IMR-90 (cell line): ENCODE measurements at regions not wholly inside any gene's neighbourhood (a gene's known extent, or its start where the extent isn't known, plus 50 kb on each side); places are given as distances from the start of the nearest gene placed in this dataset.

Source experiments
- ATAC-seq: fragments of 200-7000 bp; cut with Tn5 transposase; 2 replicates; pipeline ENCODE4 v1.9.1; 2020; ENCODE audit warnings: low read depth, mild to moderate bottlenecking, moderate library complexity
- BruUV-seq: library from RNA; stranded (reverse); fragments of 400-500 nt; replicated peaks from 2 replicates; lab custom pipeline; 2021; lab: Mats Ljungman, UMichigan
- CTCF ChIA-PET: fragments of 300-600 bp; formaldehyde crosslinking; extraction: SDS; loops from one replicate; lab custom pipeline; 2021; ENCODE audit warnings: antibody characterized with exemption; lab: Yijun Ruan, JAX
- POLR2A ChIA-PET: fragments of 300-600 bp; sonication (Branson Sonifier 250); formaldehyde crosslinking; loops from one replicate; lab custom pipeline; 2022; ENCODE audit warnings: antibody characterized with exemption; ENCODE audit not compliant: unreplicated experiment; lab: Charles Lee
- DNase-seq: peaks from one replicate; pipeline ENCODE4 v3.0.0; 2013
- H2AFZ ChIP-seq: replicated peaks from 2 replicates; pipeline ENCODE3; 2013; ENCODE audit warnings: low read length, mild to moderate bottlenecking; ENCODE audit not compliant: poor library complexity
- H2AK5ac ChIP-seq: 2 replicates; pipeline ENCODE4 v1.6.1; 2013; ENCODE audit warnings: low read depth, low read length, inconsistent platforms
- H2AK9ac ChIP-seq: replicated peaks from 2 replicates; pipeline ENCODE3; 2013; ENCODE audit warnings: mild to moderate bottlenecking, low read depth, low read length, moderate library complexity; ENCODE audit not compliant: poor library complexity
- H2BK120ac ChIP-seq: 2 replicates; pipeline ENCODE4 v1.6.1; 2013; ENCODE audit warnings: low read depth, low read length, inconsistent platforms
- H2BK15ac ChIP-seq: 3 replicates; pipeline ENCODE4 v1.6.1; 2013; ENCODE audit warnings: low read depth, low read length, inconsistent platforms
- H2BK20ac ChIP-seq: 2 replicates; pipeline ENCODE4 v1.6.1; 2013; ENCODE audit warnings: low read depth, mild to moderate bottlenecking, inconsistent platforms, low read length, moderate library complexity
- H2BK5ac ChIP-seq: 2 replicates; pipeline ENCODE4 v1.6.1; 2013; ENCODE audit warnings: mild to moderate bottlenecking, low read depth, low read length, inconsistent platforms; ENCODE audit not compliant: poor library complexity, severe bottlenecking
- H3K14ac ChIP-seq: replicated peaks from 2 replicates; pipeline ENCODE4 v1.6.1; 2013; ENCODE audit warnings: low read depth, low read length, inconsistent platforms
- H3K18ac ChIP-seq: 2 replicates; pipeline ENCODE4 v1.6.1; 2013; ENCODE audit warnings: low read depth, low read length, control low read depth
- H3K23ac ChIP-seq: 2 replicates; pipeline ENCODE4 v1.6.1; 2013; ENCODE audit warnings: low read depth, low read length, inconsistent platforms
- H3K27ac ChIP-seq: 2 replicates; pipeline ENCODE4 v1.5.1; 2013; ENCODE audit warnings: mild to moderate bottlenecking, control low read depth, low read length; ENCODE audit not compliant: insufficient read depth
- H3K27me3 ChIP-seq: 2 replicates; pipeline ENCODE4 v1.6.1; 2013; ENCODE audit warnings: low read length; ENCODE audit not compliant: control insufficient read depth, insufficient read depth
- H3K36me3 ChIP-seq: 2 replicates; pipeline ENCODE4 v1.6.1; 2013; ENCODE audit warnings: low read length, mixed read lengths; ENCODE audit not compliant: control insufficient read depth, insufficient read depth
- H3K4ac ChIP-seq: 2 replicates; pipeline ENCODE4 v1.6.1; 2013; ENCODE audit warnings: low read depth, low read length, inconsistent platforms
- H3K4me1 ChIP-seq: 2 replicates; pipeline ENCODE4 v1.6.1; 2013; ENCODE audit warnings: low read length, mixed read lengths; ENCODE audit not compliant: control insufficient read depth, insufficient read depth
- H3K4me2 ChIP-seq: 2 replicates; pipeline ENCODE4 v1.6.1; 2013; ENCODE audit warnings: low read depth, mild to moderate bottlenecking, control low read depth, low read length, moderate library complexity
- H3K4me3 ChIP-seq: 2 replicates; pipeline ENCODE4 v1.5.1; 2013; ENCODE audit warnings: low read depth, mild to moderate bottlenecking, control low read depth, low read length, moderate library complexity; ENCODE audit not compliant: insufficient read depth
- H3K56ac ChIP-seq: 2 replicates; pipeline ENCODE4 v1.6.1; 2013; ENCODE audit warnings: low read length, inconsistent platforms; ENCODE audit not compliant: insufficient read depth; ENCODE audit errors: extremely low read depth
- H3K79me1 ChIP-seq, 2 experiments: 2 replicates each; pipeline ENCODE4 v1.6.1; 2013; ENCODE audit warnings: low read length in 2 of 2, inconsistent platforms in 1 of 2, low read depth in 1 of 2
- H3K9ac ChIP-seq: 2 replicates; pipeline ENCODE4 v1.6.1; 2013; ENCODE audit warnings: low read depth, low read length, control low read depth
- H3K9me1 ChIP-seq: 2 replicates; pipeline ENCODE4 v1.6.1; 2013; ENCODE audit warnings: low read length, inconsistent platforms; ENCODE audit not compliant: insufficient read depth
- H3K9me3 ChIP-seq: 2 replicates; pipeline ENCODE4 v1.6.1; 2013; ENCODE audit warnings: low read length; ENCODE audit not compliant: control insufficient read depth, insufficient read depth
- H4K20me1 ChIP-seq: 2 replicates; pipeline ENCODE4 v1.6.1; 2013; ENCODE audit warnings: low read length, inconsistent platforms; ENCODE audit not compliant: insufficient read depth
- H4K5ac ChIP-seq: 2 replicates; pipeline ENCODE4 v1.6.1; 2013; ENCODE audit warnings: mild to moderate bottlenecking, low read depth, low read length, control low read depth
- H4K8ac ChIP-seq, 2 experiments: 2 replicates each; pipeline ENCODE4 v1.6.1; 2013; ENCODE audit warnings: low read depth in 2 of 2, low read length in 2 of 2, control low read depth in 1 of 2, inconsistent platforms in 1 of 2
- H4K91ac ChIP-seq: 2 replicates; pipeline ENCODE4 v1.6.1; 2013; ENCODE audit warnings: low read depth, low read length, inconsistent platforms; ENCODE audit not compliant: insufficient read depth
- BHLHE40 ChIP-seq: fragments of 150-350 bp; IDR thresholded peaks from 2 replicates; pipeline ENCODE4 v1.6.1; 2016; ENCODE audit warnings: mild to moderate bottlenecking, low read depth, low read length
- CEBPB ChIP-seq: IDR thresholded peaks from 2 replicates; pipeline ENCODE4 v1.6.1; 2012; ENCODE audit warnings: low read depth, low read length, improper control_type of control experiment
- CHD1 ChIP-seq: IDR thresholded peaks from 2 replicates; pipeline ENCODE4 v1.6.1; 2012; ENCODE audit warnings: low read depth, low read length, improper control_type of control experiment
- CTCF ChIP-seq: conservative IDR thresholded peaks from 2 replicates; pipeline ENCODE4 v1.5.1; 2012; ENCODE audit warnings: mild to moderate bottlenecking, low read depth, low read length, improper control_type of control experiment
- ELK1 ChIP-seq: fragments of 150-350 bp; IDR thresholded peaks from 2 replicates; pipeline ENCODE4 v1.6.1; 2016; ENCODE audit warnings: low read depth, mild to moderate bottlenecking, low read length, moderate library complexity, borderline replicate concordance
- FOS ChIP-seq: fragments of 150-350 bp; IDR thresholded peaks from 2 replicates; pipeline ENCODE4 v1.6.1; 2016; ENCODE audit warnings: low read depth, low read length
- MAFK ChIP-seq: IDR thresholded peaks from 2 replicates; pipeline ENCODE4 v1.6.1; 2012; ENCODE audit warnings: low read depth, low read length, improper control_type of control experiment
- MAZ ChIP-seq: IDR thresholded peaks from 2 replicates; pipeline ENCODE4 v1.6.1; 2012; ENCODE audit warnings: low read depth, mild to moderate bottlenecking, low read length, improper control_type of control experiment, moderate library complexity, borderline replicate concordance
- MXI1 ChIP-seq: IDR thresholded peaks from 2 replicates; pipeline ENCODE4 v1.6.1; 2012; ENCODE audit warnings: low read depth, mild to moderate bottlenecking, low read length, moderate library complexity, borderline replicate concordance
- NFE2L2 ChIP-seq: fragments of 150-350 bp; IDR thresholded peaks from 2 replicates; pipeline ENCODE4 v1.6.1; 2016; ENCODE audit warnings: low read depth, mild to moderate bottlenecking, low read length
- POLR2A ChIP-seq: IDR thresholded peaks from 2 replicates; pipeline ENCODE4 v1.6.1; 2012; ENCODE audit warnings: mild to moderate bottlenecking, low read depth, low read length
- RAD21 ChIP-seq: IDR thresholded peaks from 2 replicates; pipeline ENCODE4 v1.6.1; 2012; ENCODE audit warnings: low read length, improper control_type of control experiment
- RCOR1 ChIP-seq: IDR thresholded peaks from 2 replicates; pipeline ENCODE4 v1.6.1; 2012; ENCODE audit warnings: mild to moderate bottlenecking, low read length, improper control_type of control experiment; ENCODE audit not compliant: insufficient replicate concordance
- RFX5 ChIP-seq: IDR thresholded peaks from 2 replicates; pipeline ENCODE4 v1.8.0; 2012; ENCODE audit warnings: low read depth, mild to moderate bottlenecking, low read length, moderate library complexity
- SMC3 ChIP-seq: fragments of 150-350 bp; IDR thresholded peaks from 2 replicates; pipeline ENCODE4 v1.6.1; 2016; ENCODE audit warnings: low read depth, mild to moderate bottlenecking, antibody characterized with exemption, low read length, moderate library complexity
- USF2 ChIP-seq: fragments of 150-350 bp; IDR thresholded peaks from 2 replicates; pipeline ENCODE4 v1.6.1; 2017; ENCODE audit warnings: mild to moderate bottlenecking, antibody characterized with exemption, low read length, low read depth
- WGBS, 2 experiments: methylation state at CpG; one replicate each; pipeline versions ENCODE4 v1.1.5 to v1.1.7; 2013; ENCODE audit warnings: missing lambda C conversion rate in 2 of 2; ENCODE audit not compliant: insufficient read length in 1 of 2; ENCODE audit errors: extremely low coverage in 2 of 2; 5-methylcytosine and 5-hydroxymethylcytosine counted together
- dilution Hi-C: fragments of 300-500 bp; cut with HindIII; formaldehyde crosslinking; loops from one replicate; pipeline ENCODE4 v1.14.3; 2018; ENCODE audit warnings: low sequenced_read_pairs; ENCODE audit not compliant: unreplicated experiment
- in situ Hi-C: fragments of 300-500 bp; cut with MboI; formaldehyde crosslinking; loops from 3 replicates; pipeline ENCODE4 v1.14.3; 2019; ENCODE audit warnings: low sequenced_read_pairs, inconsistent platforms, mixed read lengths
- intact Hi-C: fragments of 100-400 bp; cut with micrococcal nuclease; formaldehyde crosslinking; loops from 2 replicates; pipeline ENCODE4 v1.10.0; 2022

- H4K5ac ChIP-seq: no peak overlapping the region
- no peak overlapping the region for H3K4me2 ChIP-seq
- WGBS, 2 experiments: no CpG with 5 or more reads among the region's 4 CpGs
- no peak overlapping the region for H3K14ac ChIP-seq
- no peak overlapping the region for H4K8ac ChIP-seq
- ATAC-seq (no peak), DNase-seq (no peak)
- no peak overlapping the region for H2BK15ac ChIP-seq
- intact Hi-C loops: no loop called here
- no peaks in the 10 kb centered on the region for H3K36me3 ChIP-seq
- no peak overlapping the region for H2AK9ac ChIP-seq
- H2BK120ac ChIP-seq: no peak overlapping the region
- no peak overlapping the region for H2BK5ac ChIP-seq
- H3K4ac ChIP-seq: no peak overlapping the region
- no peaks in the 10 kb centered on the region; the same call in 1 of the 2 replicates for H3K9me3 ChIP-seq
- no peaks in the 10 kb centered on the region for H3K9me1 ChIP-seq
- CTCF ChIA-PET: no interaction called here
- in situ Hi-C loops: no loop called here
- dilution Hi-C loops: no loop called here
- H3K27me3 ChIP-seq: no peaks in the 10 kb centered on the region
- H3K23ac ChIP-seq: no peak overlapping the region
- no peak overlapping the region for H4K91ac ChIP-seq
- H2AFZ ChIP-seq: no peak overlapping the region
- H4K20me1 ChIP-seq: no peaks in the 10 kb centered on the region
- H3K4me3 ChIP-seq: no peak overlapping the region
- no peaks in the 10 kb centered on the region for H3K4me1 ChIP-seq
- no peak overlapping the region for H2AK5ac ChIP-seq
- no peaks in the 10 kb centered on the region for H3K79me1 ChIP-seq
- no peak overlapping the region for H3K27ac ChIP-seq
- H3K56ac ChIP-seq: no peak overlapping the region
- no peak overlapping the region for H2BK20ac ChIP-seq
- POLR2A ChIA-PET: no interaction called here
- no peak overlapping the region for H3K9ac ChIP-seq
- BruUV-seq: no TSS peak
- TF ChIP-seq RCOR1 (no peak), NFE2L2 (no peak), MXI1 (no peak), RFX5 (no peak), CEBPB (no peak), CHD1 (no peak), SMC3 (no peak), MAZ (no peak), CTCF (no peak), POLR2A (no peak), USF2 (no peak), RAD21 (no peak), BHLHE40 (no peak), ELK1 (no peak), MAFK (no peak), FOS (no peak)
- no peak overlapping the region for H3K18ac ChIP-seq
Measured at GRCh38 chr11:55106391-55106790, 155.6 kb upstream of the TRIM48 start.
